ENCODE measurements at regions not wholly inside any gene's neighbourhood (a gene's known extent, or its start where the extent isn't known, plus 50 kb on each side); places are given as distances from the start of the nearest gene placed in this dataset.

DNA sequence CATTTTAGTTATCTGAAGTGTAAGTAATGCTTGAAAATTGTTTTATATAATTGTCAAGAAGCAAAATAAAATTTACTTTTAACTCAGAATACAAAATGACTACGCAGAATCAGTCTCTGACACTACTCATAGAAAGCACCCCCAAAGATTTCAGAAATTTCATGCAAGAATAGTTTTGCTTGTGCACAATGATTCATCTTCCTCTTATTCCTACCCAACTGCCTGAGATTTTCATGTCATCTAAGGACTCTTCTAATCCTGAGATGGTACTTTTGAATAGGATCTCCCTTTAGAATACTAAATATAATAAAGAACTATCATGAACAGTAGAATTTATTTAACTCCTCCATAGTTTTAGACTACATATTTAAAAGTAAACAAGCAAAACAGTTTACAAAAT is 485.3 kb upstream of the MGAT4C start:
- H3K9ac ChIP-seq (ENCODE audit: insufficient read depth, low read length, poor library complexity, severe bottlenecking) = no peak overlapping the region
- H3K27ac ChIP-seq (ENCODE audit: low read depth in 1 of 2, low read length in 2 of 2) = no peak overlapping the region
- no peaks in the 10 kb centered on the region for H3K36me3 Mint-ChIP-seq
- no peaks in the 10 kb centered on the region for H3K79me2 ChIP-seq (ENCODE audit: insufficient read depth, low read length)
- no peak overlapping the region for H3K4me2 ChIP-seq (replicated peaks; ENCODE audit: extremely low read depth, low read length, poor library complexity, severe bottlenecking)
- H3K27ac Mint-ChIP-seq = no peak overlapping the region
- no peak for DNase-seq
- no peaks in the 10 kb centered on the region for H3K9me3 Mint-ChIP-seq
- no peak overlapping the region for H2AFZ ChIP-seq (ENCODE audit: insufficient read depth, low read depth, low read length, poor library complexity, severe bottlenecking)
- H3K4me3 ChIP-seq (replicated peaks in 1 of 3; ENCODE audit: low read depth in 2 of 3, low read length in 3 of 3) = no peak overlapping the region
- no peaks in the 10 kb centered on the region for H3K9me3 ChIP-seq (replicated peaks in 1 of 2; ENCODE audit: control insufficient read depth in 1 of 2, insufficient read depth in 1 of 2, low read length in 2 of 2)
- H3K27me3 ChIP-seq (ENCODE audit: control insufficient read depth in 2 of 2, insufficient read depth in 2 of 2, low read length in 2 of 2) = no peaks in the 10 kb centered on the region
- H3K4me1 ChIP-seq (ENCODE audit: control insufficient read depth in 1 of 2, insufficient read depth in 2 of 2, low read length in 2 of 2) = no peaks in the 10 kb centered on the region
- TF ChIP-seq, protein P1, sequence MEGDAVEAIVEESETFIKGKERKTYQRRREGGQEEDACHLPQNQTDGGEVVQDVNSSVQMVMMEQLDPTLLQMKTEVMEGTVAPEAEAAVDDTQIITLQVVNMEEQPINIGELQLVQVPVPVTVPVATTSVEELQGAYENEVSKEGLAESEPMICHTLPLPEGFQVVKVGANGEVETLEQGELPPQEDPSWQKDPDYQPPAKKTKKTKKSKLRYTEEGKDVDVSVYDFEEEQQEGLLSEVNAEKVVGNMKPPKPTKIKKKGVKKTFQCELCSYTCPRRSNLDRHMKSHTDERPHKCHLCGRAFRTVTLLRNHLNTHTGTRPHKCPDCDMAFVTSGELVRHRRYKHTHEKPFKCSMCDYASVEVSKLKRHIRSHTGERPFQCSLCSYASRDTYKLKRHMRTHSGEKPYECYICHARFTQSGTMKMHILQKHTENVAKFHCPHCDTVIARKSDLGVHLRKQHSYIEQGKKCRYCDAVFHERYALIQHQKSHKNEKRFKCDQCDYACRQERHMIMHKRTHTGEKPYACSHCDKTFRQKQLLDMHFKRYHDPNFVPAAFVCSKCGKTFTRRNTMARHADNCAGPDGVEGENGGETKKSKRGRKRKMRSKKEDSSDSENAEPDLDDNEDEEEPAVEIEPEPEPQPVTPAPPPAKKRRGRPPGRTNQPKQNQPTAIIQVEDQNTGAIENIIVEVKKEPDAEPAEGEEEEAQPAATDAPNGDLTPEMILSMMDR (IDR thresholded peaks at IDR 0.05) = no peak
- peaks cover 0 to 2% (median 0%) of the 10 kb centered on the region in 3 donors for H3K27me3 Mint-ChIP-seq (ENCODE audit: low read depth in 3 of 3)
- intact Hi-C loops (cut with micrococcal nuclease) = no loop called here
- no peak overlapping the region for H3K4me3 Mint-ChIP-seq
- 83% methylated on average over 1 of the region's 1 CpG for WGBS (ENCODE audit: insufficient coverage)
- no peaks in the 10 kb centered on the region for H3K36me3 ChIP-seq (replicated peaks in 1 of 2; ENCODE audit: control insufficient read depth in 1 of 2, insufficient read depth in 2 of 2, low read length in 2 of 2)
- H4K20me1 ChIP-seq (ENCODE audit: insufficient read depth, low read length) = no peaks in the 10 kb centered on the region
- H3K4me1 Mint-ChIP-seq = no peaks in the 10 kb centered on the region

DNA sequence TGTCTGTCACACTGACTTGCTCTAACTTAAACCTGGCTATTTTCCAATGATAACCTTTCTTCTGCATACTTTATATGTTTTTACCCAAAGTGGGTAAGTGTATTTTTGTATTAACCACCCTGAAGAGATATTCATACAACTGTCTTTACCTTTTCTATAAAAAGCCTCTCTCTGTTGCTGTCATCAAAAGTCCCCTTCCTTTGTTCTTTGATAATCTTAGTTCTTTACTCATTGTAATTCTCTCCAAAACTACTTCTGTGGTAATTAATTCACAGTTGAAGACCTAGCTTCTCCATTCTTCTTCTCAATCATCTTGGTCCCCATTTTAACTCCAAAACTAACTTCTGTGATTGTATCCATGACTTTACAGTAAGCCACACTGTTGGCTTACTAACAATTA is 479.7 kb upstream of the MGAT4C start:
- Histone ChIP-seq H2AFZ (ENCODE audit: insufficient read depth, low read depth, low read length, poor library complexity, severe bottlenecking) (no peak overlapping the region), H3K4me1 (ENCODE audit: control insufficient read depth in 1 of 2, insufficient read depth in 2 of 2, low read length in 2 of 2) (no peaks in the 10 kb centered on the region), H4K20me1 (ENCODE audit: insufficient read depth, low read length) (no peaks in the 10 kb centered on the region), H3K9ac (ENCODE audit: insufficient read depth, low read length, poor library complexity, severe bottlenecking) (no peak overlapping the region), H3K79me2 (ENCODE audit: insufficient read depth, low read length) (no peaks in the 10 kb centered on the region), H3K27ac (ENCODE audit: low read depth in 1 of 2, low read length in 2 of 2) (no peak overlapping the region), H3K36me3 (replicated peaks in 1 of 2; ENCODE audit: control insufficient read depth in 1 of 2, insufficient read depth in 2 of 2, low read length in 2 of 2) (no peaks in the 10 kb centered on the region), H3K27me3 (ENCODE audit: control insufficient read depth in 2 of 2, insufficient read depth in 2 of 2, low read length in 2 of 2) (no peaks in the 10 kb centered on the region), H3K9me3 (replicated peaks in 1 of 2; ENCODE audit: control insufficient read depth in 1 of 2, insufficient read depth in 1 of 2, low read length in 2 of 2) (no peaks in the 10 kb centered on the region), H3K4me2 (replicated peaks; ENCODE audit: extremely low read depth, low read length, poor library complexity, severe bottlenecking) (no peak overlapping the region), H3K4me3 (replicated peaks in 1 of 3; ENCODE audit: low read depth in 2 of 3, low read length in 3 of 3) (no peak overlapping the region)
- H3K27me3 Mint-ChIP-seq (ENCODE audit: low read depth in 3 of 3) = no peaks in the 10 kb centered on the region
- no peak overlapping the region for H3K4me3 Mint-ChIP-seq
- no peaks in the 10 kb centered on the region for H3K4me1 Mint-ChIP-seq
- H3K36me3 Mint-ChIP-seq = no peaks in the 10 kb centered on the region
- intact Hi-C loops (cut with micrococcal nuclease) = no loop called here
- TF ChIP-seq, protein P1 (IDR thresholded peaks at IDR 0.05) = no peak
- no peak overlapping the region for H3K27ac Mint-ChIP-seq
- DNase-seq = no peak
- H3K9me3 Mint-ChIP-seq = no peaks in the 10 kb centered on the region

All from CD14-positive monocyte (primary cell).